SK-N-SH treated with all-trans-retinoic acid at 6 μM for 48 hours (cell line): ENCODE measurements at regions not wholly inside any gene's neighbourhood (a gene's known extent, or its start where the extent isn't known, plus 50 kb on each side); places are given as distances from the start of the nearest gene placed in this dataset.
A peak's percentile ranks its signal among the peaks of the same experiment; 100 is the strongest.

Experiments used
- ATAC-seq: fragments of 200-7000 bp; cut with Tn5 transposase; 3 replicates; pipeline ENCODE4 v1.9.1; 2020; ENCODE audit warnings: mild to moderate bottlenecking, moderate library complexity
- ARNTL ChIP-seq: fragments of 450-650 bp; formaldehyde crosslinking; IDR thresholded peaks from 2 replicates; pipeline ENCODE4 v1.5.0; 2020; ENCODE audit warnings: low read depth, mild to moderate bottlenecking, moderate library complexity, borderline replicate concordance
- BACH2 ChIP-seq: fragments of 250-450 bp; sonication (Bioruptor Pico); IDR thresholded peaks from 2 replicates; pipeline ENCODE4 v1.9.0; 2021; ENCODE audit warnings: mild to moderate bottlenecking, borderline replicate concordance
- CSDC2 ChIP-seq: fragments of 250-450 bp; sonication (Bioruptor Pico); IDR thresholded peaks from 2 replicates; pipeline ENCODE4 v1.5.0; 2020; ENCODE audit warnings: mild to moderate bottlenecking, moderate library complexity
- ESRRG ChIP-seq: fragments of 250-450 bp; sonication (Bioruptor Pico); IDR thresholded peaks from 2 replicates; pipeline ENCODE4 v1.6.1; 2021; ENCODE audit warnings: mild to moderate bottlenecking
- GLIS3 ChIP-seq: fragments of 250-450 bp; sonication (Bioruptor Pico); IDR thresholded peaks from 2 replicates; pipeline ENCODE4 v1.5.0; 2020; ENCODE audit warnings: mild to moderate bottlenecking, moderate library complexity
- OSR1 ChIP-seq: fragments of 250-450 bp; sonication (Bioruptor Pico); IDR thresholded peaks from 2 replicates; pipeline ENCODE4 v1.8.0; 2022; ENCODE audit warnings: moderate library complexity, mild to moderate bottlenecking, inconsistent platforms
- PPARA ChIP-seq: fragments of 250-450 bp; sonication (Bioruptor Pico); IDR thresholded peaks from 2 replicates; pipeline ENCODE4 v1.5.0; 2020; ENCODE audit warnings: mild to moderate bottlenecking, borderline replicate concordance
- RARB ChIP-seq: fragments of 250-450 bp; sonication (Bioruptor Pico); IDR thresholded peaks from 2 replicates; pipeline ENCODE4 v1.8.0; 2021; ENCODE audit warnings: mild to moderate bottlenecking, moderate library complexity
- SNAI2 ChIP-seq: fragments of 250-450 bp; sonication (Bioruptor Pico); IDR thresholded peaks from 2 replicates; pipeline ENCODE4 v1.5.0; 2020; ENCODE audit warnings: mild to moderate bottlenecking, moderate library complexity
- TCF4 ChIP-seq: fragments of 250-450 bp; sonication (Bioruptor Pico); IDR thresholded peaks from 2 replicates; pipeline ENCODE4 v1.8.0; 2021; ENCODE audit warnings: mild to moderate bottlenecking, moderate library complexity, borderline replicate concordance
- TOX ChIP-seq: fragments of 250-450 bp; sonication (Bioruptor Pico); IDR thresholded peaks from 2 replicates; pipeline ENCODE4 v1.8.0; 2021; ENCODE audit warnings: mild to moderate bottlenecking, moderate library complexity, borderline replicate concordance
- ZC3H10 ChIP-seq: fragments of 250-450 bp; sonication (Bioruptor Pico); IDR thresholded peaks from 2 replicates; pipeline ENCODE4 v1.5.1; 2021; ENCODE audit warnings: mild to moderate bottlenecking, moderate library complexity
- ZFP3 ChIP-seq: fragments of 250-450 bp; sonication (Bioruptor Pico); IDR thresholded peaks from 2 replicates; pipeline ENCODE4 v1.5.0; 2020; ENCODE audit warnings: mild to moderate bottlenecking, moderate library complexity
- ZFP30 ChIP-seq: fragments of 450-650 bp; formaldehyde crosslinking; IDR thresholded peaks from 2 replicates; pipeline ENCODE4 v1.5.0; 2022; ENCODE audit warnings: mild to moderate bottlenecking, moderate library complexity
- ZNF565 ChIP-seq: fragments of 450-650 bp; formaldehyde crosslinking; conservative IDR thresholded peaks from 2 replicates; pipeline ENCODE4 v1.5.0; 2020; ENCODE audit warnings: low read depth, mild to moderate bottlenecking, moderate library complexity
- ZNF70 ChIP-seq: fragments of 450-650 bp; formaldehyde crosslinking; IDR thresholded peaks from 2 replicates; pipeline ENCODE4 v1.5.0; 2020; ENCODE audit warnings: mild to moderate bottlenecking, moderate library complexity
- ZNF8 ChIP-seq: fragments of 450-650 bp; formaldehyde crosslinking; IDR thresholded peaks from 2 replicates; pipeline ENCODE4 v1.5.0; 2020; ENCODE audit warnings: mild to moderate bottlenecking, moderate library complexity
- TF ChIP-seq, protein P1 (sequence below): fragments of 250-450 bp; sonication (Bioruptor Pico); IDR thresholded peaks from 2 replicates; pipeline ENCODE4 v1.5.1; 2020; ENCODE audit warnings: low read depth, mild to moderate bottlenecking, moderate library complexity
- TF ChIP-seq, protein P2 (sequence below): fragments of 250-450 bp; sonication (Bioruptor Pico); IDR thresholded peaks from 2 replicates; pipeline ENCODE4 v1.5.1; 2021; ENCODE audit warnings: mild to moderate bottlenecking, moderate library complexity
- TF ChIP-seq, protein P3 (sequence below): fragments of 250-450 bp; sonication (Bioruptor Pico); IDR thresholded peaks from 2 replicates; pipeline ENCODE4 v1.8.0; 2021; ENCODE audit warnings: low read depth, mild to moderate bottlenecking, moderate library complexity, borderline replicate concordance
- TF ChIP-seq, protein P4 (sequence below): fragments of 250-450 bp; sonication (Bioruptor Pico); IDR thresholded peaks from 2 replicates; pipeline ENCODE4 v1.5.0; 2020; ENCODE audit warnings: mild to moderate bottlenecking, moderate library complexity

DNA sequence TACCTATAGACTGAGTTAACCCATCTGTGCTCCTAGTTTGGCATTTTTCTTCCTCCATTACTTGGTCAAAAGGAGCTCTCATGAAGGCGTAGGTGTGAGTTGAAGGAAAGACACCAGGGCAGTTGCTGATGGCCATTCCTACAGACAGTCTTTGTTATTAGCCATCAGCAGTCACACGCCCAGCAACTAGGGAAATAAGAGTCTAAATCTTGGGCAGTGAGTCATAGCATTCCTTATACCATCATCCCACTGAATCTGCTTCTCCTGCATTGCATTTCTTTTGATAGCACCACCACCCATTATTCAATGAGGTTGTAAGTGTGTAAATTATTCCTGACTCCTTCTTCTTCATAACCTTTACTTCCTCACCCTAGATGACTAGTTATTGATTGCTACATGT is 150.9 kb upstream of the IGF1 start:
- peak; percentile 97 for ATAC-seq
- TF ChIP-seq CSDC2 (CRISPR knock-in tag) (no peak), GLIS3 (CRISPR knock-in tag) (no peak)
- TF ChIP-seq, protein P1, sequence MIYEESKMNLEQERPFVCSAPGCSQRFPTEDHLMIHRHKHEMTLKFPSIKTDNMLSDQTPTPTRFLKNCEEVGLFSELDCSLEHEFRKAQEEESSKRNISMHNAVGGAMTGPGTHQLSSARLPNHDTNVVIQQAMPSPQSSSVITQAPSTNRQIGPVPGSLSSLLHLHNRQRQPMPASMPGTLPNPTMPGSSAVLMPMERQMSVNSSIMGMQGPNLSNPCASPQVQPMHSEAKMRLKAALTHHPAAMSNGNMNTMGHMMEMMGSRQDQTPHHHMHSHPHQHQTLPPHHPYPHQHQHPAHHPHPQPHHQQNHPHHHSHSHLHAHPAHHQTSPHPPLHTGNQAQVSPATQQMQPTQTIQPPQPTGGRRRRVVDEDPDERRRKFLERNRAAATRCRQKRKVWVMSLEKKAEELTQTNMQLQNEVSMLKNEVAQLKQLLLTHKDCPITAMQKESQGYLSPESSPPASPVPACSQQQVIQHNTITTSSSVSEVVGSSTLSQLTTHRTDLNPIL (CRISPR knock-in tag): no peak

DNA sequence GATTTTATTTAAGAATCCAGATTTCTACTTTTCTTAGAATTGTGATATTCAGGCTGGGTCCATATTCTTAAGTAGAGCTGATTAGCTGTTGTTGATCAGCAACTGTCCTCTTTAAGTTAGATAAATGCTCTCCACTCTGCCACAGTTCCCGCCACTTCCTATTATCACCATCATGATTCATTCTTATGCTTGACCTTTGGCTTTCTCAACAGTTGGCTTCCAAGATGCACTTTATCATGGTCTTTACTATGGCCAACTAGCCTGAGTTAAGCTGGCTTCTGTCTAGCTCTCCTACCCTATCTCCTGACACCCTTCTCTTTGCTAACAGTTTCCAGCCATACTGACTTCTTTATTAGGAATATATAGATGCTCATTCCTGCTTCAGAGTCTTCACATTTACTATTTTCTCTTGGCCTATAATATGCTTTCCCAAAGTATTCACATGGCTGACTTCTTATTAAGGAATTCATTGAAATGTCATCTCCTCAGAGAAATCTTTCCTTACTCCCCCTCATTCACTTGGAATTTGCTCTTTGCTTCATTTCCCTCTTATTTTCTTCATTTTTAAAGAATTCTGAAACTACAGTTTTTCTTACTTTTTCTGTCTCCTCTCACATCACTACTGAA is 149.0 kb upstream of the IGF1 start:
- TF ChIP-seq SNAI2 (no peak), RARB (CRISPR knock-in tag) (no peak), BACH2 (CRISPR knock-in tag) (no peak)
- ATAC-seq: no peak

DNA sequence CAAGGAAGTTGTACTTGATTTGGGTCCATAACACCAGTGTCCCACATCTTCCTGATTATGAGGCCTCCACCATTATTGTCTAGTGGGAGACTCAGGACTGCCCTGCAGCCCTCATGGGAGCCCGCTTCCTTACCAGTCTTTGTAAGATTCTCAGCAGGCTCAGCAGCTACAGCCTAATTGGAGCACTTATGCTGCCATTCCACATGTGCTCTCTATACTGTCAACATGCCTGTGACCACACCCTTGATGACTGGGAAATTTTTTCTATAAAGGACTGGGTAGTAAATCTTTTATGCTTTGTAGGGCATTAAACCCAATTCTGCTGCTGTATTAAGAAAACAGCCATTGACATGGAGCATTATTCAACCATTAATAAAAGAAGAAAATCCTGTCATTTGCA is 145.5 kb upstream of the IGF1 start:
- no peak for TF ChIP-seq ZFP30 (CRISPR knock-in tag)
- TF ChIP-seq TCF4 (CRISPR knock-in tag): no peak
- TF ChIP-seq, protein P2, sequence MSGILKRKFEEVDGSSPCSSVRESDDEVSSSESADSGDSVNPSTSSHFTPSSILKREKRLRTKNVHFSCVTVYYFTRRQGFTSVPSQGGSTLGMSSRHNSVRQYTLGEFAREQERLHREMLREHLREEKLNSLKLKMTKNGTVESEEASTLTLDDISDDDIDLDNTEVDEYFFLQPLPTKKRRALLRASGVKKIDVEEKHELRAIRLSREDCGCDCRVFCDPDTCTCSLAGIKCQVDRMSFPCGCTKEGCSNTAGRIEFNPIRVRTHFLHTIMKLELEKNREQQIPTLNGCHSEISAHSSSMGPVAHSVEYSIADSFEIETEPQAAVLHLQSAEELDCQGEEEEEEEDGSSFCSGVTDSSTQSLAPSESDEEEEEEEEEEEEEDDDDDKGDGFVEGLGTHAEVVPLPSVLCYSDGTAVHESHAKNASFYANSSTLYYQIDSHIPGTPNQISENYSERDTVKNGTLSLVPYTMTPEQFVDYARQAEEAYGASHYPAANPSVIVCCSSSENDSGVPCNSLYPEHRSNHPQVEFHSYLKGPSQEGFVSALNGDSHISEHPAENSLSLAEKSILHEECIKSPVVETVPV (CRISPR knock-in tag): no peak
- TF ChIP-seq ZNF70 (CRISPR knock-in tag): no peak
- no peak for TF ChIP-seq RARB (CRISPR knock-in tag)
- TF ChIP-seq CSDC2 (CRISPR knock-in tag): no peak
- no peak for TF ChIP-seq ESRRG (CRISPR knock-in tag)
- TF ChIP-seq PPARA: no peak
- ATAC-seq: no peak

DNA sequence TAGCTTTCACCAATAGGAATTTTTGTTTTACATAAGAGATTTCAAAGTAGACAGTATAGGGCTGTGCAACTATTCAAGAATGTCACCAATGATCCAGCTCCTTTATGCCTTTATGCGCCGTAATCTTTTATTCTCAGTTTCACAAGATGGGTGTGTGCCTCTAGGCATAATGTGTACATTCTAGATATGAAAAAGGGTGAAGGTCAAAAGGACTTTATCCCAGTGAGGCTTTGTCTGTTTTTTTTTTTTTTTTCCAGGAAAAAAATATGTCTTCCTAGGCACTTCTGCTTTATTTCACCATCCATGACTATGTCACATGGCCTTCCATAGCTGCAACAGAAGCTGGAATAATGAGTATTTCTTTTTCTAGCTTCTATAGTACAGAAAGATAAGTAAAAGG is 142.3 kb upstream of the IGF1 start:
- TF ChIP-seq ZFP3 (no peak), ZFP30 (CRISPR knock-in tag) (no peak), BACH2 (CRISPR knock-in tag) (no peak), ZNF70 (CRISPR knock-in tag) (no peak), ARNTL (CRISPR knock-in tag) (no peak), SNAI2 (no peak), ZC3H10 (CRISPR knock-in tag) (no peak), TOX (CRISPR knock-in tag) (no peak), PPARA (no peak), ZNF8 (CRISPR knock-in tag) (no peak), ZNF565 (no peak), OSR1 (CRISPR knock-in tag) (no peak), TCF4 (CRISPR knock-in tag) (no peak), CSDC2 (CRISPR knock-in tag) (no peak)
- TF ChIP-seq, protein P3, sequence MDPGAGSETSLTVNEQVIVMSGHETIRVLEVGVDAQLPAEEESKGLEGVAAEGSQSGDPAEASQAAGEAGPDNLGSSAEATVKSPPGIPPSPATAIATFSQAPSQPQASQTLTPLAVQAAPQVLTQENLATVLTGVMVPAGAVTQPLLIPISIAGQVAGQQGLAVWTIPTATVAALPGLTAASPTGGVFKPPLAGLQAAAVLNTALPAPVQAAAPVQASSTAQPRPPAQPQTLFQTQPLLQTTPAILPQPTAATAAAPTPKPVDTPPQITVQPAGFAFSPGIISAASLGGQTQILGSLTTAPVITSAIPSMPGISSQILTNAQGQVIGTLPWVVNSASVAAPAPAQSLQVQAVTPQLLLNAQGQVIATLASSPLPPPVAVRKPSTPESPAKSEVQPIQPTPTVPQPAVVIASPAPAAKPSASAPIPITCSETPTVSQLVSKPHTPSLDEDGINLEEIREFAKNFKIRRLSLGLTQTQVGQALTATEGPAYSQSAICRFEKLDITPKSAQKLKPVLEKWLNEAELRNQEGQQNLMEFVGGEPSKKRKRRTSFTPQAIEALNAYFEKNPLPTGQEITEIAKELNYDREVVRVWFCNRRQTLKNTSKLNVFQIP (CRISPR knock-in tag): no peak
- TF ChIP-seq, protein P4, sequence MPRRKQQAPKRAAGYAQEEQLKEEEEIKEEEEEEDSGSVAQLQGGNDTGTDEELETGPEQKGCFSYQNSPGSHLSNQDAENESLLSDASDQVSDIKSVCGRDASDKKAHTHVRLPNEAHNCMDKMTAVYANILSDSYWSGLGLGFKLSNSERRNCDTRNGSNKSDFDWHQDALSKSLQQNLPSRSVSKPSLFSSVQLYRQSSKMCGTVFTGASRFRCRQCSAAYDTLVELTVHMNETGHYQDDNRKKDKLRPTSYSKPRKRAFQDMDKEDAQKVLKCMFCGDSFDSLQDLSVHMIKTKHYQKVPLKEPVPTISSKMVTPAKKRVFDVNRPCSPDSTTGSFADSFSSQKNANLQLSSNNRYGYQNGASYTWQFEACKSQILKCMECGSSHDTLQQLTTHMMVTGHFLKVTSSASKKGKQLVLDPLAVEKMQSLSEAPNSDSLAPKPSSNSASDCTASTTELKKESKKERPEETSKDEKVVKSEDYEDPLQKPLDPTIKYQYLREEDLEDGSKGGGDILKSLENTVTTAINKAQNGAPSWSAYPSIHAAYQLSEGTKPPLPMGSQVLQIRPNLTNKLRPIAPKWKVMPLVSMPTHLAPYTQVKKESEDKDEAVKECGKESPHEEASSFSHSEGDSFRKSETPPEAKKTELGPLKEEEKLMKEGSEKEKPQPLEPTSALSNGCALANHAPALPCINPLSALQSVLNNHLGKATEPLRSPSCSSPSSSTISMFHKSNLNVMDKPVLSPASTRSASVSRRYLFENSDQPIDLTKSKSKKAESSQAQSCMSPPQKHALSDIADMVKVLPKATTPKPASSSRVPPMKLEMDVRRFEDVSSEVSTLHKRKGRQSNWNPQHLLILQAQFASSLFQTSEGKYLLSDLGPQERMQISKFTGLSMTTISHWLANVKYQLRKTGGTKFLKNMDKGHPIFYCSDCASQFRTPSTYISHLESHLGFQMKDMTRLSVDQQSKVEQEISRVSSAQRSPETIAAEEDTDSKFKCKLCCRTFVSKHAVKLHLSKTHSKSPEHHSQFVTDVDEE: no peak
- ATAC-seq: no peak
